GM12873 (cell line): ENCODE measurements at regions not wholly inside any gene's neighbourhood (a gene's known extent, or its start where the extent isn't known, plus 50 kb on each side); places are given as distances from the start of the nearest gene placed in this dataset.

Experiments used
- CTCF ChIP-seq: IDR thresholded peaks from 2 replicates; pipeline ENCODE4 v1.5.1; 2012; ENCODE audit warnings: low read depth, mild to moderate bottlenecking, moderate library complexity, low read length, control low read depth; ENCODE audit not compliant: insufficient read depth; ENCODE audit errors: missing control alignments

DNA sequence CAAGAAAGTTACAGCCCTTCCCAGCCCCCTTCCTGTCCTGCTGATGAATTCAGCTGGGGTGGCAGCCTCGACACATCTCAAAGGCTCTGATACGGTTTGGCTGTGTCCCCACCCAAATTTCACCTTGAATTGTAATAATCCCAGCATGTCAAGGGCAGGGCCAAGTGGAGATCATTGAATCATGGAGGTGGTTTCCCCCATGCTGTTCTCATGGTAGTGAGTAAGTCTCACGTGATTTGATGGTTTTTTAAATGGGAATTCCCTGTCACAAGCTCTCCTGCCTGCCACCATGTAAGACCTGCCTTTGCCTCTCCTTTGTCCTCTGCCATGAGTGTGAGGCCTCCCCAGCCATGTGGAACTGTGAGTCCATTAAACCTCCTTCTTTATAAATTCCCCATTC, 163.2 kb upstream of the FOXF1 start:
- no peak for TF ChIP-seq CTCF

GRCh38 chr16:86347916-86348555, 162.3 kb upstream of the FOXF1 start:
- TF ChIP-seq CTCF, result no peak

- no peak for TF ChIP-seq CTCF
Observed at GRCh38 chr16:86349338-86349900, 160.9 kb upstream of the FOXF1 start.

DNA sequence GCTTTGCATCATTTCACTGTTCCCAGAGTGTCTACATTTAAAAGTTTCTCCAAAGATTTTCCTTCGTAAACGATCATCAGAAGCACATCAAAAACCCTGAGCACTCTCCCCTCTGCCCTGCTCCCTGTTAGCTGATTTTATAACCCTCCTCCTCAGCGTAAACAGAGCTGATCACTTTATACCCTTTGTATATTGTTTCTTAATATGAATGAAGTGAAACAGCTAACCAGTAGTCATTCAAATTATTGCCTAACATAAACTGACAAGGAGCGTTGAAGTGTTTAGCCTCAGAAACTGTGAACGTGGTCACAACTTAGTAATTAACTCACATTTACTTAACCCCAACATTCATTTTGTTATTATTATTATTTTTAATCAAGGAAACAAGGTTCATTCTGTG, 160.0 kb upstream of the FOXF1 start:
- no peak for TF ChIP-seq CTCF

- TF ChIP-seq CTCF, result no peak
Observed at GRCh38 chr16:86351041-86351784, 159.1 kb upstream of the FOXF1 start.

GRCh38 chr16:86353148-86353547, 157.2 kb upstream of the FOXF1 start:
- no peak for TF ChIP-seq CTCF

DNA sequence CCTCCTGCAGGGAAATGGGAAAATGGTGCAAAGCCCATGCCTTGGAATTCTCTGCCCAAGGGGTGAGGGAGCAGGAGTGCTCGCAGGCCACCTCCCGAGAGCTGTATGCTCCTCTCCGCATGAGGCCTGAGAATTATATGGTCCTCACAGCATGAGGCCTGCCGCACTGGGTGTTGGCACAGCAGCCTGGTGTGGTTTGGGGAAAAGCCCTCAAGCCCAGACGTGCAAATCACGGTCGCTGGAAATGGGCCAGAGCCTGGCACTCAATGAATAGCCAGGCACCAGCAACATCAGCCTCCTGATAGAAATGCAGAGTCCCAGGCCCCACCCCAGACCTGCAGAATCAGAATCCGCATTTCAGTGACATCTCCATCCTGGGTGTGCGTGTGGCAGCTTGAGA, 156.4 kb upstream of the FOXF1 start:
- no peak for TF ChIP-seq CTCF
